GM12864 (cell line): ENCODE measurements at regions not wholly inside any gene's neighbourhood (a gene's known extent, or its start where the extent isn't known, plus 50 kb on each side); places are given as distances from the start of the nearest gene placed in this dataset.

ENCODE experiments used
- DNase-seq: peaks from one replicate; pipeline ENCODE4 v3.0.0-alpha.2; 2011; ENCODE audit warnings: low read depth
- H3K4me3 ChIP-seq: 2 replicates; pipeline ENCODE4 v1.5.1; 2011; ENCODE audit warnings: mild to moderate bottlenecking, low read depth, low read length, control low read depth
- TF ChIP-seq, protein P1 (sequence below): IDR thresholded peaks from 2 replicates; pipeline ENCODE4 v1.5.1; 2011; ENCODE audit warnings: low read depth, mild to moderate bottlenecking, moderate library complexity, low read length, control low read depth, inconsistent platforms; ENCODE audit errors: missing control alignments

DNA sequence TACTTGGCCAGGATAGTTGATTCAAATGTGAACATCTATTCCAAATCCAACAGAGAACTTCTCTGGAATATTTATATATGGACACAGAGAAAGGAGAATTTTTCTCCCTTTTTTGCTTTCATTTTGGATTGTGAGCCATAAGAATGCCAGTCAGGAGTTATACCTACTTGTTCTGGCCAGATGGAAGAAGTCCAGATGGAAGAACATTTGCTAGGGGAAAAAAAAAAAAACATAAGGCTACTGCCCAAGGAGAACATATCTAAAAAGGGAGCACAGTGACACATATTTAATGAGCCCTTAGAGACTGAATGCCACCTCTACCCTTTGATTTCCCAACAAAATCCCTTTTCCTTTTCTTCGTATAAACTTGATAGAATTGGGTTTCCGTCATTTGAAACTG, 61.7 kb upstream of the PPP2R2B start:
- TF ChIP-seq, protein P1, sequence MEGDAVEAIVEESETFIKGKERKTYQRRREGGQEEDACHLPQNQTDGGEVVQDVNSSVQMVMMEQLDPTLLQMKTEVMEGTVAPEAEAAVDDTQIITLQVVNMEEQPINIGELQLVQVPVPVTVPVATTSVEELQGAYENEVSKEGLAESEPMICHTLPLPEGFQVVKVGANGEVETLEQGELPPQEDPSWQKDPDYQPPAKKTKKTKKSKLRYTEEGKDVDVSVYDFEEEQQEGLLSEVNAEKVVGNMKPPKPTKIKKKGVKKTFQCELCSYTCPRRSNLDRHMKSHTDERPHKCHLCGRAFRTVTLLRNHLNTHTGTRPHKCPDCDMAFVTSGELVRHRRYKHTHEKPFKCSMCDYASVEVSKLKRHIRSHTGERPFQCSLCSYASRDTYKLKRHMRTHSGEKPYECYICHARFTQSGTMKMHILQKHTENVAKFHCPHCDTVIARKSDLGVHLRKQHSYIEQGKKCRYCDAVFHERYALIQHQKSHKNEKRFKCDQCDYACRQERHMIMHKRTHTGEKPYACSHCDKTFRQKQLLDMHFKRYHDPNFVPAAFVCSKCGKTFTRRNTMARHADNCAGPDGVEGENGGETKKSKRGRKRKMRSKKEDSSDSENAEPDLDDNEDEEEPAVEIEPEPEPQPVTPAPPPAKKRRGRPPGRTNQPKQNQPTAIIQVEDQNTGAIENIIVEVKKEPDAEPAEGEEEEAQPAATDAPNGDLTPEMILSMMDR, result no peak
- H3K4me3 ChIP-seq, result no peak overlapping the region
- no peak for DNase-seq

DNA sequence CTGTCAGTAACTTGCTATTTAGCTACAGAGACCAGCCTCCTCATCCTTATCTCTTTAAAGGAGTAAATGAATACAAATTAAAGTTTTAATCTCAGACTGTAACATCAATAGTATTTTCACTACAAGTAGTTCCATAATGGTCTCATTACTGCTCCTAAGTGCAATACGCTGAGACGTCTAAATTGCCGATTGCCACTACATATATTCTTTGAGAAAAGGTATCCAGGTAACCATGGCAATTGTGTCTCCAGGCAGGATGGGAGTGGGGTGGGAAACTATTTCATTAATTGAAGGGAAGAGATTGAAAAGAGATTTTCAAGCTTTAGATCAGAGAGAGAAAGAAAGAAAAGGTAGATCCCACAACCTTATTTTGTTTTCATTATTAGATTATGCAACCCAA, 65.5 kb upstream of the PPP2R2B start:
- no peak for DNase-seq
- TF ChIP-seq, protein P1, result no peak
- no peak overlapping the region for H3K4me3 ChIP-seq

DNA sequence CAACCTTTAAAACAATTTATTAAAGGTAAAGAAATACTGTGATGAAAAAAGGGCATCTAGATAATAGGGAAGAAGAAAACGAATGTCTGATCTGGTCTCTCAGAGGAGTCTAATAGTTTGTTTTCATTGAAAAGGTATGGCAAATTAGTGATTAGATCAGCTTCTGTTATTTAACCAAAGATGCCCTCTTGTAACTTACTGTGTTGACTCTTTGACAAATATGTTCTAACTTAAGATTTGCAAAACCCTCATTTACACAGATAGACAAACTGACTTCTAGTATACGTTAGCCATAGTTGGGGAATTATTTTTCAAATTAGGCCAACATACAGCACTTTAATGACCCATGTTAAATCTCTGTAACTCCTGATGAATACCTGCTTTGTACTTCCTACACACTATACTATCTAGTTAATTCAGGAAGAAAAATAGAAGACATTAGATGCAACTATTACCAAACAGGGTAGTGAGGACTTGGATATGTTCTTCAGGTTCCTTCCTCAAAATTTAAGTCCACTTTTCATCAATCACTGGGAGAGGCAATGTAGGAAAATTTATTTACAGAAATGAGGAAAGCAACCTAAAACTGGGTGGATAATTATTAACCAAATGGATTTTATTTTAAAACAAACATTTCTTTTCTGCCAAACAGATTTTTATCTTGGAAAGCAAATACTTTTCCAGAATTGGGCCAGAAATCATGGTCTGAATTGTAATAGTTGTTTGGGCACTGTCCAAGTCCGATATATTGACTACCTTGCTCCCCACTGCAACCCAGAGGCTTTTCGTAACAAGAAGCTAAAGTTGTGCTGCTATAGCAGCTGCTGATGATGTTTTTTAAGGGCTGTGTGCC, 66.4 kb upstream of the PPP2R2B start:
- TF ChIP-seq, protein P1, result no peak
- no peak overlapping the region for H3K4me3 ChIP-seq
- DNase-seq, result no peak

DNA sequence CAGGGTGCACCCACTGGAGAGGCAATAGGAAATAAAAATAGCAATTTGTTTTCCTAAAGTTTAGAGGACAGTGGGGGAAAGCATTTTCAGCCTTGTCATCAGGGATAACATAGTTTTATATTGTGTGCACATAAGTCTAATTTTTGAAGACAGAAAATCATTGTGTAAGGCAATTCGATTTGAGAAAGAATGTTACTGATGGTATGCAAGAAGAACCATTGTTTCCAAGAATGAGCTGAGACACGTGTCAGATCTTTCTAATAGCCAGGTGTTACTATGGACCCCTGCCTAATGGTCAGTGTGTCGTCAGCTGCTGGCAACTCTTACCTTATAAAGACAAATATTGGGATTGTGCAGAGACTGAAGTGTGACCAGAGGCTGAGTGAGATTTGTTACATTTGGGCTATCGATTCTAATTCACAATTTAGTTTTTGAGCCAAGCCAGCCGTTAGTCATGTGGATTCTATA, 67.1 kb upstream of the PPP2R2B start:
- no peak for DNase-seq
- no peak overlapping the region for H3K4me3 ChIP-seq
- TF ChIP-seq, protein P1, result no peak

DNA sequence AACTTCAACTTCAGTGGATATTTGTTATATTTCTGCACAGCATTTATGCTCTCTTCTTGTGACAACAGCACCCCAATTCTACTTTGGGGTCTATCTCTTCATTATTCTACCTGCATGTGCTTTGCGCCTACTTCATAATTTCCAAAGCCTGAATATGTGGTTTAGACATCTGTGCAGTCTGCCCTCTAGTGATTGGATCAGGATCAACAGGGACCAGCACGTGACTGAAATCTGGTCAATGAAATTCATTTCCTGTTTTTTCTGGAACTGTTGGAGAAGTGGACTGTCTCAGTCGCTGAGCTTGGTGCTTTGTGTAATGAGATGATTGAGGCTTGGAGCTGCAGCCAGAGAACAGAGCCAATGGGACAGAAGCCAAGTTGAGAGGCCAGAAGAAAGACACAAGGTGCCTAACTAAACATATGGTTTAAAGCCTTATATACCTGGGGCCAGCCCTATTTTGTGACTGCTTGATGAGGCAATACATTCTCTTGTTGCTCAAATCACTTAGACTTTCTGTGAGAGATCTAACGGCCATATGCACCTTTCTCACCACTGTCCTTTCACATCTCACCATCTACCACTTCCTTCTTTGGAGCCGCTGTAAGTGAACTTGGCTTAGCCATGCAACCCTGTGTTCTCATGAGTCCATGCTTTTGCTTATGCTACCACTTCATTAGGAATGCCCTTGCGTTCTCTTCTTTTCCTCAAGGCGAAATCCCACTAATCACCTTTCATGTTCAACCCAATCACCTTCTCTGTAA, 68.8 kb upstream of the PPP2R2B start:
- DNase-seq, result no peak
- no peak overlapping the region for H3K4me3 ChIP-seq
- TF ChIP-seq, protein P1, result peak; percentile 34

DNA sequence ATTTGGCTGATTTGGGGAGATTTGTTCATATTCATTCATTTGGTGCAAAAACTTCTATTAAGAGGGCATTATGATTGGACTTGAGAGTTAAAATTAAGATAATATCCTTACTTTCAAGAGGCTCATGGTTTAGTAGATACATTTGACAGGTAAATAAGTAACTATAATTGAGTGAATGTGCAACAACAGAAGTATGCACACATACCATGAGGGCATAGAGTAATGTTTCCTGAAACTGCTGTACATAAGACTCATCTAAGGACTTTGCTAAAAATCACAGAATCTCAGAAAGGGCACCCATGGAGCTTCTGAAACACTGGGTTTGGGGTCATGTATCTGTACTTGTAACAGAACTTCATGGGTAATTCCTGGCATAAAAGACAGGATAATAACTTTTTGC, 70.1 kb upstream of the PPP2R2B start:
- no peak overlapping the region for H3K4me3 ChIP-seq
- no peak for DNase-seq
- TF ChIP-seq, protein P1, result no peak
